ENCODE measurements at regions not wholly inside any gene's neighbourhood (a gene's known extent, or its start where the extent isn't known, plus 50 kb on each side); places are given as distances from the start of the nearest gene placed in this dataset.

- TF ChIP-seq REST (IDR thresholded peaks at IDR 0.05; ENCODE audit: insufficient read depth in 1 of 2, low read depth in 2 of 2, low read length in 2 of 2) (no peak), FOXP2 (optimal IDR thresholded peaks at IDR 0.05; ENCODE audit: borderline replicate concordance, extremely low read depth, extremely low read length, insufficient read depth) (no peak), TAF1 (IDR thresholded peaks at IDR 0.05; ENCODE audit: borderline replicate concordance, insufficient read depth, low read length) (no peak), SIN3A (IDR thresholded peaks at IDR 0.05; ENCODE audit: borderline replicate concordance, insufficient read depth, low read length) (no peak)
Measured at GRCh38 chr20:57849121-57849520, 139.3 kb upstream of the PMEPA1 start.

GRCh38 chr20:57848282-57848681, 138.5 kb upstream of the PMEPA1 start:
- TF ChIP-seq FOXP2 (optimal IDR thresholded peaks at IDR 0.05; ENCODE audit: borderline replicate concordance, extremely low read depth, extremely low read length, insufficient read depth) (no peak), POLR2AphosphoS5 (IDR thresholded peaks at IDR 0.05; ENCODE audit: low read depth, low read length) (no peak), SIN3A (IDR thresholded peaks at IDR 0.05; ENCODE audit: borderline replicate concordance, insufficient read depth, low read length) (no peak), TAF1 (IDR thresholded peaks at IDR 0.05; ENCODE audit: borderline replicate concordance, insufficient read depth, low read length) (no peak), REST (IDR thresholded peaks at IDR 0.05; ENCODE audit: insufficient read depth in 1 of 2, low read depth in 2 of 2, low read length in 2 of 2) (no peak)

GRCh38 chr20:57847104-57847503, 137.3 kb upstream of the PMEPA1 start:
- TF ChIP-seq SIN3A (IDR thresholded peaks at IDR 0.05; ENCODE audit: borderline replicate concordance, insufficient read depth, low read length): no peak
- TF ChIP-seq POLR2AphosphoS5 (IDR thresholded peaks at IDR 0.05; ENCODE audit: low read depth, low read length): no peak
- no peak for TF ChIP-seq REST (IDR thresholded peaks at IDR 0.05; ENCODE audit: insufficient read depth in 1 of 2, low read depth in 2 of 2, low read length in 2 of 2)
- no peak for TF ChIP-seq FOXP2 (optimal IDR thresholded peaks at IDR 0.05; ENCODE audit: borderline replicate concordance, extremely low read depth, extremely low read length, insufficient read depth)
- TF ChIP-seq TAF1 (IDR thresholded peaks at IDR 0.05; ENCODE audit: borderline replicate concordance, insufficient read depth, low read length): no peak

- TF ChIP-seq FOXP2 (optimal IDR thresholded peaks at IDR 0.05; ENCODE audit: borderline replicate concordance, extremely low read depth, extremely low read length, insufficient read depth): no peak
Measured at GRCh38 chr20:57844626-57845596, 135.1 kb upstream of the PMEPA1 start.

GRCh38 chr20:57843941-57844625, 134.3 kb upstream of the PMEPA1 start:
- TF ChIP-seq TAF1 (IDR thresholded peaks at IDR 0.05; ENCODE audit: borderline replicate concordance, insufficient read depth, low read length): no peak
- no peak for TF ChIP-seq REST (IDR thresholded peaks at IDR 0.05; ENCODE audit: insufficient read depth in 1 of 2, low read depth in 2 of 2, low read length in 2 of 2)
- no peak for TF ChIP-seq POLR2AphosphoS5 (IDR thresholded peaks at IDR 0.05; ENCODE audit: low read depth, low read length)
- TF ChIP-seq FOXP2 (optimal IDR thresholded peaks at IDR 0.05; ENCODE audit: borderline replicate concordance, extremely low read depth, extremely low read length, insufficient read depth): no peak
- TF ChIP-seq SIN3A (IDR thresholded peaks at IDR 0.05; ENCODE audit: borderline replicate concordance, insufficient read depth, low read length): no peak
